Effector memory CD8-positive, alpha-beta T cell (primary cell): ENCODE measurements at regions not wholly inside any gene's neighbourhood (a gene's known extent, or its start where the extent isn't known, plus 50 kb on each side); places are given as distances from the start of the nearest gene placed in this dataset.
A peak's percentile ranks its signal among the peaks of the same experiment; 100 is the strongest.

Experiments
- ATAC-seq: fragments of 150-1000 bp; cut with Tn5 transposase; replicated peaks from 2 replicates; pipeline ENCODE4 v1.10.0; 2021; ENCODE audit warnings: mild to moderate bottlenecking, moderate library complexity
- DNase-seq, 3 experiments: peaks; one replicate each; pipeline ENCODE4 v3.0.0; 2021
- H3K27ac Mint-ChIP-seq, 2 donors: one replicate each; pipeline ENCODE4 v1.8.0; 2022; ENCODE audit warnings: mild to moderate bottlenecking in 2 of 2, mixed read lengths in 2 of 2, moderate library complexity in 2 of 2
- H3K27me3 Mint-ChIP-seq, 2 donors: one replicate each; pipeline ENCODE4 v1.8.0; 2022; ENCODE audit warnings: mixed read lengths in 2 of 2
- H3K36me3 Mint-ChIP-seq: one replicate; pipeline ENCODE4 v1.8.0; 2022; ENCODE audit warnings: mild to moderate bottlenecking, moderate library complexity, mixed read lengths; ENCODE audit not compliant: insufficient read depth
- H3K4me1 Mint-ChIP-seq, 2 donors: one replicate each; pipeline ENCODE4 v1.8.0; 2022; ENCODE audit warnings: low read depth in 2 of 2, mixed read lengths in 2 of 2
- H3K4me3 Mint-ChIP-seq, 2 donors: one replicate each; pipeline ENCODE4 v1.8.0; 2022; ENCODE audit warnings: mild to moderate bottlenecking in 2 of 2, mixed read lengths in 2 of 2, moderate library complexity in 2 of 2
- H3K9me3 Mint-ChIP-seq, 2 donors: one replicate each; pipeline ENCODE4 v1.8.0; 2022; ENCODE audit warnings: mixed read lengths in 2 of 2

GRCh38 chr1:22393587-22393986 lies 58.1 kb upstream of the ZBTB40 start:
- DNase-seq (no peak), ATAC-seq (no peak)
- Mint-ChIP-seq H3K9me3 (no peaks in the 10 kb centered on the region), H3K27me3 (peaks cover 55 to 97% of the 10 kb centered on the region in 2 donors), H3K27ac (no peak overlapping the region), H3K4me3 (no peak overlapping the region), H3K36me3 (peaks cover 4% of the 10 kb centered on the region), H3K4me1 (peaks cover 3 to 8% of the 10 kb centered on the region in 2 donors)

- H3K4me3 Mint-ChIP-seq = peak overlapping the region in 1 of 2 donors; percentile 25
- ATAC-seq (peak; percentile 42), DNase-seq (no peak)
- H3K4me1 Mint-ChIP-seq = peaks cover 7 to 17% of the 10 kb centered on the region in 2 donors
- peaks cover 4% of the 10 kb centered on the region for H3K36me3 Mint-ChIP-seq
- peaks cover 72 to 88% of the 10 kb centered on the region in 2 donors for H3K27me3 Mint-ChIP-seq
- no peak overlapping the region for H3K27ac Mint-ChIP-seq
- H3K9me3 Mint-ChIP-seq = no peaks in the 10 kb centered on the region
Measured at GRCh38 chr1:22398656-22399420, 52.8 kb upstream of the ZBTB40 start.

- H3K4me1 Mint-ChIP-seq = peaks cover 7 to 17% of the 10 kb centered on the region in 2 donors
- H3K4me3 Mint-ChIP-seq = peak overlapping the region in 1 of 2 donors; percentile 25
- peaks cover 70 to 88% of the 10 kb centered on the region in 2 donors for H3K27me3 Mint-ChIP-seq
- no peak for DNase-seq
- no peak overlapping the region for H3K27ac Mint-ChIP-seq
- no peaks in the 10 kb centered on the region for H3K9me3 Mint-ChIP-seq
- peaks cover 4% of the 10 kb centered on the region for H3K36me3 Mint-ChIP-seq
- no peak for ATAC-seq
Measured at GRCh38 chr1:22399421-22400091, 52.1 kb upstream of the ZBTB40 start.
